IMR-90 (cell line): ENCODE measurements at regions not wholly inside any gene's neighbourhood (a gene's known extent, or its start where the extent isn't known, plus 50 kb on each side); places are given as distances from the start of the nearest gene placed in this dataset.

Source experiments
- ATAC-seq: fragments of 200-7000 bp; cut with Tn5 transposase; 2 replicates; pipeline ENCODE4 v1.9.1; 2020; ENCODE audit warnings: low read depth, mild to moderate bottlenecking, moderate library complexity
- BruUV-seq: library from RNA; stranded (reverse); fragments of 400-500 nt; replicated peaks from 2 replicates; lab custom pipeline; 2021; lab: Mats Ljungman, UMichigan
- CTCF ChIA-PET: fragments of 300-600 bp; formaldehyde crosslinking; extraction: SDS; loops from one replicate; lab custom pipeline; 2021; ENCODE audit warnings: antibody characterized with exemption; lab: Yijun Ruan, JAX
- POLR2A ChIA-PET: fragments of 300-600 bp; sonication (Branson Sonifier 250); formaldehyde crosslinking; loops from one replicate; lab custom pipeline; 2022; ENCODE audit warnings: antibody characterized with exemption; ENCODE audit not compliant: unreplicated experiment; lab: Charles Lee
- DNase-seq: peaks from one replicate; pipeline ENCODE4 v3.0.0; 2013
- H2AFZ ChIP-seq: replicated peaks from 2 replicates; pipeline ENCODE3; 2013; ENCODE audit warnings: low read length, mild to moderate bottlenecking; ENCODE audit not compliant: poor library complexity
- H2AK5ac ChIP-seq: 2 replicates; pipeline ENCODE4 v1.6.1; 2013; ENCODE audit warnings: low read depth, low read length, inconsistent platforms
- H2AK9ac ChIP-seq: replicated peaks from 2 replicates; pipeline ENCODE3; 2013; ENCODE audit warnings: mild to moderate bottlenecking, low read depth, low read length, moderate library complexity; ENCODE audit not compliant: poor library complexity
- H2BK120ac ChIP-seq: 2 replicates; pipeline ENCODE4 v1.6.1; 2013; ENCODE audit warnings: low read depth, low read length, inconsistent platforms
- H2BK15ac ChIP-seq: 3 replicates; pipeline ENCODE4 v1.6.1; 2013; ENCODE audit warnings: low read depth, low read length, inconsistent platforms
- H2BK20ac ChIP-seq: 2 replicates; pipeline ENCODE4 v1.6.1; 2013; ENCODE audit warnings: low read depth, mild to moderate bottlenecking, inconsistent platforms, low read length, moderate library complexity
- H2BK5ac ChIP-seq: 2 replicates; pipeline ENCODE4 v1.6.1; 2013; ENCODE audit warnings: mild to moderate bottlenecking, low read depth, low read length, inconsistent platforms; ENCODE audit not compliant: poor library complexity, severe bottlenecking
- H3K14ac ChIP-seq: replicated peaks from 2 replicates; pipeline ENCODE4 v1.6.1; 2013; ENCODE audit warnings: low read depth, low read length, inconsistent platforms
- H3K18ac ChIP-seq: 2 replicates; pipeline ENCODE4 v1.6.1; 2013; ENCODE audit warnings: low read depth, low read length, control low read depth
- H3K23ac ChIP-seq: 2 replicates; pipeline ENCODE4 v1.6.1; 2013; ENCODE audit warnings: low read depth, low read length, inconsistent platforms
- H3K27ac ChIP-seq: 2 replicates; pipeline ENCODE4 v1.5.1; 2013; ENCODE audit warnings: mild to moderate bottlenecking, control low read depth, low read length; ENCODE audit not compliant: insufficient read depth
- H3K27me3 ChIP-seq: 2 replicates; pipeline ENCODE4 v1.6.1; 2013; ENCODE audit warnings: low read length; ENCODE audit not compliant: control insufficient read depth, insufficient read depth
- H3K36me3 ChIP-seq: 2 replicates; pipeline ENCODE4 v1.6.1; 2013; ENCODE audit warnings: low read length, mixed read lengths; ENCODE audit not compliant: control insufficient read depth, insufficient read depth
- H3K4ac ChIP-seq: 2 replicates; pipeline ENCODE4 v1.6.1; 2013; ENCODE audit warnings: low read depth, low read length, inconsistent platforms
- H3K4me1 ChIP-seq: 2 replicates; pipeline ENCODE4 v1.6.1; 2013; ENCODE audit warnings: low read length, mixed read lengths; ENCODE audit not compliant: control insufficient read depth, insufficient read depth
- H3K4me2 ChIP-seq: 2 replicates; pipeline ENCODE4 v1.6.1; 2013; ENCODE audit warnings: low read depth, mild to moderate bottlenecking, control low read depth, low read length, moderate library complexity
- H3K4me3 ChIP-seq: 2 replicates; pipeline ENCODE4 v1.5.1; 2013; ENCODE audit warnings: low read depth, mild to moderate bottlenecking, control low read depth, low read length, moderate library complexity; ENCODE audit not compliant: insufficient read depth
- H3K56ac ChIP-seq: 2 replicates; pipeline ENCODE4 v1.6.1; 2013; ENCODE audit warnings: low read length, inconsistent platforms; ENCODE audit not compliant: insufficient read depth; ENCODE audit errors: extremely low read depth
- H3K79me1 ChIP-seq, 2 experiments: 2 replicates each; pipeline ENCODE4 v1.6.1; 2013; ENCODE audit warnings: low read length in 2 of 2, inconsistent platforms in 1 of 2, low read depth in 1 of 2
- H3K9ac ChIP-seq: 2 replicates; pipeline ENCODE4 v1.6.1; 2013; ENCODE audit warnings: low read depth, low read length, control low read depth
- H3K9me1 ChIP-seq: 2 replicates; pipeline ENCODE4 v1.6.1; 2013; ENCODE audit warnings: low read length, inconsistent platforms; ENCODE audit not compliant: insufficient read depth
- H3K9me3 ChIP-seq: 2 replicates; pipeline ENCODE4 v1.6.1; 2013; ENCODE audit warnings: low read length; ENCODE audit not compliant: control insufficient read depth, insufficient read depth
- H4K20me1 ChIP-seq: 2 replicates; pipeline ENCODE4 v1.6.1; 2013; ENCODE audit warnings: low read length, inconsistent platforms; ENCODE audit not compliant: insufficient read depth
- H4K5ac ChIP-seq: 2 replicates; pipeline ENCODE4 v1.6.1; 2013; ENCODE audit warnings: mild to moderate bottlenecking, low read depth, low read length, control low read depth
- H4K8ac ChIP-seq, 2 experiments: 2 replicates each; pipeline ENCODE4 v1.6.1; 2013; ENCODE audit warnings: low read depth in 2 of 2, low read length in 2 of 2, control low read depth in 1 of 2, inconsistent platforms in 1 of 2
- H4K91ac ChIP-seq: 2 replicates; pipeline ENCODE4 v1.6.1; 2013; ENCODE audit warnings: low read depth, low read length, inconsistent platforms; ENCODE audit not compliant: insufficient read depth
- MAFK ChIP-seq: IDR thresholded peaks from 2 replicates; pipeline ENCODE4 v1.6.1; 2012; ENCODE audit warnings: low read depth, low read length, improper control_type of control experiment
- RAD21 ChIP-seq: IDR thresholded peaks from 2 replicates; pipeline ENCODE4 v1.6.1; 2012; ENCODE audit warnings: low read length, improper control_type of control experiment
- WGBS, 2 experiments: methylation state at CpG; one replicate each; pipeline versions ENCODE4 v1.1.5 to v1.1.7; 2013; ENCODE audit warnings: missing lambda C conversion rate in 2 of 2; ENCODE audit not compliant: insufficient read length in 1 of 2; ENCODE audit errors: extremely low coverage in 2 of 2; 5-methylcytosine and 5-hydroxymethylcytosine counted together
- dilution Hi-C: fragments of 300-500 bp; cut with HindIII; formaldehyde crosslinking; loops from one replicate; pipeline ENCODE4 v1.14.3; 2018; ENCODE audit warnings: low sequenced_read_pairs; ENCODE audit not compliant: unreplicated experiment
- in situ Hi-C: fragments of 300-500 bp; cut with MboI; formaldehyde crosslinking; loops from 3 replicates; pipeline ENCODE4 v1.14.3; 2019; ENCODE audit warnings: low sequenced_read_pairs, inconsistent platforms, mixed read lengths
- intact Hi-C: fragments of 100-400 bp; cut with micrococcal nuclease; formaldehyde crosslinking; loops from 2 replicates; pipeline ENCODE4 v1.10.0; 2022

GRCh38 chr4:177242651-177243286, 66.9 kb upstream of the NEIL3 start:
- no peak overlapping the region for H4K91ac ChIP-seq
- H3K4me2 ChIP-seq = no peak overlapping the region
- intact Hi-C loops (loop anchor here (2.0 to 10.0 kb wide), 3 partner anchors 188 to 864 kb away; no protein-coding TSS in a partner anchor), dilution Hi-C loops (no loop called here), in situ Hi-C loops (no loop called here)
- BruUV-seq = no TSS peak
- H2BK5ac ChIP-seq = no peak overlapping the region
- H3K4me3 ChIP-seq = no peak overlapping the region
- H3K27ac ChIP-seq = no peak overlapping the region
- H3K9me3 ChIP-seq = no peaks in the 10 kb centered on the region
- POLR2A ChIA-PET = no interaction called here
- H3K9ac ChIP-seq = no peak overlapping the region
- no peak for TF ChIP-seq RAD21
- peak; percentile 78 for TF ChIP-seq MAFK
- peak overlapping the region in 1 of 2 experiments; percentile 46; a peak in 1 of 4 replicates for H4K8ac ChIP-seq
- no peak overlapping the region for H2BK20ac ChIP-seq
- peaks cover 2% of the 10 kb centered on the region; the same call in 1 of the 2 replicates for H3K4me1 ChIP-seq
- peak overlapping the region; percentile 4; the same call in 1 of the 2 replicates for H3K18ac ChIP-seq
- H3K56ac ChIP-seq = no peak overlapping the region
- no peak overlapping the region for H2AK9ac ChIP-seq
- no peak overlapping the region for H2AFZ ChIP-seq
- no peaks in the 10 kb centered on the region for H3K79me1 ChIP-seq
- CTCF ChIA-PET = interaction anchor here (0.6 to 1.2 kb wide), 2 partner anchors 148 to 451 kb away, joined by 3 read pairs; no protein-coding TSS in a partner anchor
- no peak overlapping the region for H3K23ac ChIP-seq
- no peak overlapping the region for H4K5ac ChIP-seq
- no peaks in the 10 kb centered on the region for H3K27me3 ChIP-seq
- H2AK5ac ChIP-seq = peak overlapping the region; percentile 27; the same call in 1 of the 2 replicates
- H3K9me1 ChIP-seq = no peaks in the 10 kb centered on the region
- DNase-seq (peak; percentile 48), ATAC-seq (no peak)
- H3K14ac ChIP-seq = 0 out of 2 replicates have a peak overlapping the region, but pooled peaks have one; percentile 7
- H3K4ac ChIP-seq = peak overlapping the region; percentile 31; the same call in 1 of the 2 replicates
- WGBS, 2 experiments = 100% methylated on average over 1 of the region's 7 CpGs; no CpG with 5 or more reads in 1 of the 2 experiments
- no peaks in the 10 kb centered on the region for H3K36me3 ChIP-seq
- H4K20me1 ChIP-seq = no peaks in the 10 kb centered on the region
- H2BK120ac ChIP-seq = peak overlapping the region; percentile 8; the same call in 1 of the 2 replicates
- H2BK15ac ChIP-seq = no peak overlapping the region; the same call in 2 of the 3 replicates
